Kidney glomerular epithelial cell (primary cell): ENCODE measurements at regions not wholly inside any gene's neighbourhood (a gene's known extent, or its start where the extent isn't known, plus 50 kb on each side); places are given as distances from the start of the nearest gene placed in this dataset.
"Not testable (repeated sequence)": the region's sequence is repeated elsewhere in the genome, so short reads cannot be mapped to it uniquely, and the experiment has no call there.

Source experiments
- DNase-seq: peaks from one replicate; lab custom pipeline; 2025; lab: John Stamatoyannopoulos, UW

DNA sequence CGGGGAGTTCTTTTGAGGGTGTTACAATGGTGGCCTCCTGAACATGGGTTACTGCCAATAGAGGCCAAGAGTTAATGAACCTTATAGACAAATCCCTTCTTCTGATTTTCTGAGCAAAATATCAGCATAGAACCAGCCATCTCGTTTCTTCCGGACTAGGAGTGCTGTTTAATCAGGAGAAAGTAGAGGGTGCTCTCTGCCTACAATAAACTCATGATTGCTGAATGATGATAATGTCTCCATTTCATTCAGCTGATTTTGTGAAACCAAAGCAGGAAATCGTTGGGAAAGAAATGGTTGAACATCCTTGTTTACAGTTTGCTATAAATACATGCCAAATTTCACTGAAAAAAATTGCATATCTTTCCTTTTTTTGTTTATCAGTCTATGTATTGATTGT is 142.8 kb upstream of the PLSCR5 start:
- no peak for DNase-seq

GRCh38 chr3:146747051-146747450 is 141.9 kb upstream of the PLSCR5 start:
- no peak for DNase-seq

- no peak for DNase-seq
Observed at GRCh38 chr3:146746190-146746589, 141.0 kb upstream of the PLSCR5 start.

DNA sequence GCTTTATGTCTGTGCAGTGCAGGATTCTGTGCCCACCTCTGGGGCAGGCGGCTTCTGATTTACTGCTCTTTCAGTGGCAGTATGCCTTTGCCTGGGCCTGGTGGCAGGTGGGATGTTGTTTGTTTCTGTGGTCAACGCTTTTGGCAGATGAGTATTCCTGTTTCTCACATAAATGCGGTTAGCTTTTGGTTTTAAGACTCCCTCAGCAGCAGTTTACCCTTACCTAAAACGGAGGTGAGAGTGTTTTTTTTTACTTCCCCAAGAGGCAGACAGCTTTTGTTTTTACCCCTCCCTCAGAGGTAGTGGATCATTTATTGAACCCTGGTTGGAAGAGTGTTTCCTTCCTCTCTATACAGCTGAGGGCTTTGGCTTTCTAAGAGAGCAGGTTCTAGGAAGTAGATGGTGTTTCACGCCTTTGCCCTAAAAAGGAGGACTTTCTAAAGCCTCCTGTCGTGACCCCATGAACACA is 134.1 kb upstream of the PLSCR5 start:
- DNase-seq: no peak

DNA sequence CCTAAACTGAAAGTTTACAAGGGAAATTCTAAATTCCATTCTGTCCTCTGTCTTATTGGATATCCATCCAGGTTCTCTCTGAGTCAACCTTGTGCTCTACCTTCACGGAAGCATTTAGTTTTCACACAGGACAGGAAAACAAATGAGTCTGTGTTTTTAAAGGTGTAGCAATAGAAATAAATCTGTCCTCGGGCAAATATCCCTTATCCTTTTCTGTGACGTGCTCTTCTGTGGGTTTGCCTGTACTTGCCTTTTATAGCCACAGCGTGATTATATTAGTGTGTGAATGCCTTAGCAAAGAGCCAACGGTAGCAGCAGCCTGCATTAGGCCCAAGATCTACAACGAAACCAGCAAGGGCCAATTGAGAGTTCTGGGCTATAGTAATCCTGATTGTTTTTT is 127.2 kb upstream of the PLSCR5 start:
- DNase-seq: no peak

DNA sequence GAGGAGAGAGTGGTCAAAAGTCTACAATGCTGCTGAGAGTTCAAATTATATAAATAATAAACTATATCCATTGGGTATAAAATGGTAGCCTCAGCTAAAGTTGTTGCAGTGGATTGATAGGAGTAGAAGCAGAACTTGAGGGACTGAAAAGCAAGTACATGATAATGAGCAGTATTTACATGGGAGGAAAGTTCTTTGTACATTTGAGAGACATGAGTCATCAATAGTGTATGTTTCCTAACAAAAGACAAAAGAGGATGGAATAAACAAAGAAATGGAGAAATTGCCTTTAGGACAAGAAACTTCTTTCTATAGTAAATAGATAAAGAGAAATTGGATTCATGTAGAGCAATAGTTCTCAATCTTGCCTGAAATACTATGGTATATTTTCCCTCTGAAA is 110.0 kb upstream of the PLSCR5 start:
- DNase-seq: no peak

DNA sequence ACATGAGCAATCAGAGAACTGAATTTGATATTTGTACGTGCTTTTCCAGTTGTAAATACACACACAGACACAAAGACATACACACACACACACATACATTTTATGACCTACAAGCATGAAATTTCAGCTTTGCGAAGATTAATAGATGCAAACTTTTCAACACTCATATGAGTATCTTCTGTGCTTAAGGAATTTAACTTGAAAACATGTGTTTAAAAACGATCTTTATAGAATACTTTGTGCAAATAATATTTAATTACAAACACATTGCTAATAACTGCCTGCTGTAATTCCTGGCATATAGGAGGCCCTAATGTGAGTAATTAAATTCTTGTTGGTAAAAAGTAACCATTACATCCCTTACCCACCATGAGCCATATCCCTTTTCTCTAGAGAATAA is 107.7 kb upstream of the PLSCR5 start:
- DNase-seq: no peak

DNA sequence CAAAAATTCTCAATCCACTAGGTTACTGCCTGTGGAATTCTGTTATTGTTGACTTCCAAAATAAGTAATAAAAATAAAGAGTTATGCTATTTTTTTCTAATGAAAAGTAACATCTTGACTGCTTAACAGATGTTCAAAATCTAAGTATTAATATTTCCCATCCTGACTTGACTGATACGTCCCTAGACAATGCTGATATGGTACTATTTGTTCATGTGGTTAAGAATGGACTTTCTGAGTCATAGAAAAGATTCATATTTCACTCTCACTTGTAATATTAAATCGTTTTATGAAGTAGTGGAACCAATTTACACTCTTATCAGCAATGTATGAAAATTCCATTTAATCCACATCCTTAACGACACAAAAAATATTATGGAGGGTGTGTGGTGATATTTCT is 104.8 kb upstream of the PLSCR5 start:
- no peak for DNase-seq

DNA sequence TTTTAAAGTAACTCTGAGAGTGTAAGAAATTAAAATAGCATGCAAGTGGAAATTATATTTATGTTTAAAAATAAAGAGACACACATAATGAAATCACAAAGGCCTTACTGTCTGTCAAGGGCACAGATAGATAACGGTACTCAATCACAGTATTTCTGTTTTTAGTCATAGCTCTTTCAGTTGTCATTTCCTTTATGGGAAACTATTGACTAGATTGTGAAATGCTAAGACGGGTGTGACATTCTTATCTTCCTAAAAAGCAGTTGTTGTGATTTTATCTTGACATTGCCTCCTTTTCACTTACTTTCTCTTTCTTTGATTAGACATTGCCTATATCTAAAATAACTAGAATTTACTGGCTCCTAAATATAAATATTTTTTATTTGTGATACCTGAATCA is 100.1 kb upstream of the PLSCR5 start:
- DNase-seq: no peak

- DNase-seq: no peak
Observed at GRCh38 chr3:146702237-146702636, 97.1 kb upstream of the PLSCR5 start.

GRCh38 chr3:146701246-146701645 is 96.1 kb upstream of the PLSCR5 start:
- no peak for DNase-seq

- not testable (repeated sequence) for DNase-seq
Observed at GRCh38 chr3:146700025-146700424, 94.9 kb upstream of the PLSCR5 start.

GRCh38 chr3:146692254-146692653 is 87.1 kb upstream of the PLSCR5 start:
- no peak for DNase-seq

DNA sequence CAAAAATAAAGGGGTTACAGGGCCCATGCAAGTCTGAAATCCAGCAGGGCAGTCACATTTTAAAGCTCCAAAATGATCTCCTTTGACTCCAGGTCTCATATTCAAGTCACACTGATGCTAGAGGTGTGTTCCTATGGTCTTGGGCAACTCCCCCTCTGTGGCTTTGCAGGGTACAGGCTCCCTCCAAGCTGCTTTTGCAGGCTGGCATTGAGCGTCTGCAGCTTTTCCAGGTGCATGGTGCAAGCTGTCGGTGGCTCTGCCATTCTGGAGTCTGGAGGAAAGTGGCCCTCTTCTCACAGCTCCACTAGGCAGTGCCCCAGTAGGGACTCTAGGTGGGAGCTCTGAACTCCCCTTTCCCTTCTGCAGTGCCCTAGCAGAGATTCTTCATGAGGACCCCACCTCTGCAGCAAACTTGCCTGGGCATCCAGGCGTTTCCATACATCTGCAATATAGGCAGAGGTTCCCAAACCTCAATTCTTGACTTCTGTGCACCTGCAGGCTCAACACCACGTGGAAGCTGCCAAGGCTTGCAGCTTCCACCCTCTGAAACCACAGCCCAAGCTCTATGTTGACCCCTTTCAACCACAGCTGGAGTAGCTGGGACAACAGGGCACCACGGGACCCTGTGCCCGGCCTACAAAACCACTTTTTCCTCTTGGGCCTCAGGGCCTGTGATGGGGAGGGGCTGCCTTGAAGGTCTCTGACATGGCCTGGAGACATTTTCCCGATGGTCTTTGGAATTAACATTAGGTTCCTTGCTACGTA is 80.1 kb upstream of the PLSCR5 start:
- DNase-seq: no peak

- DNase-seq: no peak
Observed at GRCh38 chr3:146682171-146682570, 77.0 kb upstream of the PLSCR5 start.

DNA sequence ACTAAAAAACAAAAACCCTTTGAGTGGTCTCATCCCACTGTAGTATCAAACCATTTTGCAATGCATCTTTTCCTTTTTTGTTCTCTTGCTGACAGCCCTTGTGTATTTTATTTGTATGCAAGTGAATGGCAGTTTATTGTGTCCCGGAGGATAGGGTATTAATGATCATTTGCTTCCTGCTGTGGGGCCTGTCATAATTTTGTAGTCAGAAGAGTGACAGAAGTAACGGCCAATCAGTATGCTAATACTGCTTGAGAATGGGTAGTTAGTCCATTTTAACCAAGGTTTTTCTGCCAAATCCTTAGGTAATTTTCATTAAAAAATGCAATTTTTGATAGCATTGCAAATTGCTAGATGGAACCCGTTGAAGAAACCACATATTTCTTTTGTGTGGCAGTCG is 75.5 kb upstream of the PLSCR5 start:
- no peak for DNase-seq

- DNase-seq: no peak
Observed at GRCh38 chr3:146679995-146680394, 74.8 kb upstream of the PLSCR5 start.

GRCh38 chr3:146679191-146679590 is 74.0 kb upstream of the PLSCR5 start:
- no peak for DNase-seq

GRCh38 chr3:146672941-146673340 is 67.8 kb upstream of the PLSCR5 start:
- no peak for DNase-seq

- DNase-seq: no peak
Observed at GRCh38 chr3:146664403-146664802, 59.3 kb upstream of the PLSCR5 start.

DNA sequence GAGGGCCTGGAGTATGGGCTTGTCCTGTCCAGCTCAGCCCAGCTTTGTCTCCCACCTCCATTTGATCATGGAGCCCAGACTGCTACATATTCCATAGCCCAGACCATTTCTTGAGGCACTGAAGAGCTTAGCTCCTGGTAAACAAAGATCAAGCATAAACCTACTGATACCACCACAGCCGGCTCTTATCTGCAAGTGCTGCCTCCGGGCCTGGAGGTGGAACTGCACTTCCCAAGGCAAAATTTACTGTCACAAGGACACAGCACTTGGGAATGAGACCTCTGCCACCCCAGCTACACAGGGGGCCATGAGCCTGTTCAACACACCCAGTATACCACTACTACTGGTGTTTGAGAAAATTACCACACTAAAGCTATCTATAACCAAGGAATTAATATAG is 53.7 kb upstream of the PLSCR5 start:
- DNase-seq: no peak

DNA sequence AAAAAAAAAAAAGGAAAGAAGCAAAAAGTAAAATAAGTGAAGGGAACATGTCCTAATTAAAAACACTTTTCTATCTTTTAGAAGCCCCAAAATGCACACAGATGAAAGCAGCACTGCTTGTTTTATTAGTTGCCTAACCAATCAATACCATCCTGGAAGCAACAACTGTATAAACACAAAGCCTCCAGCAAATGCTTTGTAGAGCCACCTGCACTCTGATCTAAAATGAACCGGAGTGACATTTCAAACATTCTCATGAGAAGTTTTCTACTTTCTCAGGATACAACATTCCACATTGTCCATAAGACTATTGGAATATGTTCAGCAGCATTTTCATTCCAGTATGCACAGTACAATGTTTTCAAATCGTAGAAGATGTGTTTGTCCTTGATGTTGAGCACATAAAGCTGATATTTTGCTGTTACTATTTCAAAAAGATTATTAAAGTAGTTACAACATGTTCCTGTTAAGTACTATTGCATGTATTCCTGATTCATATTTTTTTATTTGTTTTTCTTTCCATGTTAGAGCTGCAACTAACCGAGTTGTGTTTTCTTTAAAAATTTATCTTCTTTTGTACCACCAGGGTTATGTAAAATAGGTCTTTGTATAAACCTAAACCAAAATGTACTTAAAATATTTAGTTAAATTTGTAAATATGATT is 50.3 kb upstream of the PLSCR5 start:
- DNase-seq: no peak
